OCI-LY1 (cell line): ENCODE measurements at regions not wholly inside any gene's neighbourhood (a gene's known extent, or its start where the extent isn't known, plus 50 kb on each side); places are given as distances from the start of the nearest gene placed in this dataset.

Experiments
- H2AFZ ChIP-seq: fragments of 200-600 bp; sonication (generic), shearing (Covaris generic); 2 replicates; pipeline ENCODE4 v1.6.0; 2014; ENCODE audit warnings: antibody characterized with exemption, mild to moderate bottlenecking, low read length
- H3F3A ChIP-seq: fragments of 200-600 bp; sonication (generic), shearing (Covaris generic); 2 replicates; pipeline ENCODE4 v1.6.0; 2014; ENCODE audit warnings: mild to moderate bottlenecking, antibody characterized with exemption, low read length, moderate library complexity; ENCODE audit not compliant: insufficient read depth
- H3K27ac ChIP-seq: fragments of 200-600 bp; sonication (generic); 2 replicates; pipeline ENCODE4 v1.5.1; 2014; ENCODE audit warnings: low read length, mixed run types, mild to moderate bottlenecking, low read depth; ENCODE audit not compliant: poor library complexity, severe bottlenecking
- H3K27me3 ChIP-seq: fragments of 200-600 bp; sonication (generic); 2 replicates; pipeline ENCODE4 v1.6.0; 2014; ENCODE audit warnings: antibody characterized with exemption, mild to moderate bottlenecking, low read length, moderate library complexity; ENCODE audit not compliant: insufficient read depth
- H3K36me3 ChIP-seq: fragments of 200-600 bp; sonication (generic); 2 replicates; pipeline ENCODE4 v1.6.1; 2014; ENCODE audit warnings: mild to moderate bottlenecking, antibody characterized with exemption, low read length, moderate library complexity, mixed read lengths; ENCODE audit not compliant: insufficient read depth
- H3K4me1 ChIP-seq: fragments of 200-600 bp; sonication (generic); 2 replicates; pipeline ENCODE4 v1.5.1; 2014; ENCODE audit warnings: mild to moderate bottlenecking, low read length, moderate library complexity; ENCODE audit not compliant: insufficient read depth, severe bottlenecking
- H3K4me2 ChIP-seq: fragments of 200-600 bp; sonication (generic), shearing (Covaris generic); 2 replicates; pipeline ENCODE4 v1.6.1; 2014; ENCODE audit warnings: low read length
- H3K4me3 ChIP-seq: fragments of 200-600 bp; sonication (generic); 2 replicates; pipeline ENCODE4 v1.5.1; 2014; ENCODE audit warnings: low read length, low read depth, mild to moderate bottlenecking, mixed read lengths; ENCODE audit not compliant: poor library complexity, severe bottlenecking
- H3K79me2 ChIP-seq: fragments of 200-600 bp; shearing (Covaris generic); 2 replicates; pipeline ENCODE4 v1.6.1; 2016; ENCODE audit warnings: mixed run types, low read length, mixed read lengths; ENCODE audit not compliant: insufficient read depth
- H3K9ac ChIP-seq: fragments of 200-600 bp; sonication (generic), shearing (Covaris generic); 2 replicates; pipeline ENCODE4 v1.6.1; 2014; ENCODE audit warnings: mild to moderate bottlenecking, low read length, mixed read lengths
- H3K9me2 ChIP-seq: fragments of 200-600 bp; sonication (generic), shearing (Covaris generic); 2 replicates; pipeline ENCODE4 v1.6.1; 2014; ENCODE audit warnings: low read depth, mild to moderate bottlenecking, low read length, mixed read lengths
- H3K9me3 ChIP-seq: fragments of 200-600 bp; shearing (Covaris generic); 2 replicates; pipeline ENCODE4 v1.6.1; 2014; ENCODE audit warnings: low read length, mixed read lengths
- H4K20me1 ChIP-seq: fragments of 200-600 bp; sonication (generic), shearing (Covaris generic); 2 replicates; pipeline ENCODE4 v1.6.0; 2016; ENCODE audit warnings: mild to moderate bottlenecking, low read length; ENCODE audit not compliant: insufficient read depth
- EZH2 ChIP-seq: fragments of 200-600 bp; sonication (generic), shearing (Covaris generic); IDR thresholded peaks from 2 replicates; pipeline ENCODE4 v1.8.0; 2017; ENCODE audit warnings: borderline replicate concordance, mixed run types, mild to moderate bottlenecking, antibody characterized with exemption, low read length, moderate library complexity, mixed read lengths
- TF ChIP-seq, protein P1 (sequence below): fragments of 200-600 bp; sonication (generic), shearing (Covaris generic); IDR thresholded peaks from 2 replicates; pipeline ENCODE4 v1.5.1; 2017; ENCODE audit warnings: mild to moderate bottlenecking, antibody characterized with exemption, low read length, moderate library complexity, mixed read lengths

DNA sequence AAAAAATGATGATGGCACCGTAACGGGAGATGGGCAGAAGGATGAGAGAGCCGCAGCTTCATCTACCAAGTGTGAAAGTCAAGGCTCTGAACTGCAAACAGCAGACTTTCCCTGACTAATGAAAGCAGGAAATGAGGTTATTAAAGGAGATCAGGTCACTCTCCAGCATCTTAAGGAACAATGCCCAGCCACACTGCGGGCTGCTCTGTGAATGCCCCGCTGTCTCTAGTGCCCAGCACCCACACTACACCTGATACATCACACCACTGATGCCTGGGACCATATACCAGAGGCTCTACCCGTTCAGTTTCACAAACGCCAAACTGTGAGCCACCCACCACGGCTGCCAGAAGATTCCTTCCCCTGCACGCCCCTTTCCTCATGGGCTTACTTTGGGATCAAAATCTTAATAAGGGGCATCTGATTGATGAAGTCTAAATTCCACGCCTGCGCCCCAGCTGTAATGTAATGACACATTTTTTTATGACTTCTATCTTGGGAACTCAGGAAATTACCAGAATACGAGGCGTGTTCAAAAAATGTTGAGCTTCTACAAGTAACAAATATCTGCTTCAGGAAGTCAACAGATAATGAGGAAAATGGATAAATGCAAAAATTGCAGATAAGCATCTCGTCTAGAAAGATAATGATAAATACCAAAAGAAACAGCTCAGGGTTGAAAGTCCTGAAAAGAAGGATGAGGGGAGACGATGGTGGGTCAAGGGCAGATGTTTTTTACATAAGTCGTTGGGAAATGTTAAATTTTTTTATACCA is 72.0 kb downstream of the MIS18A start:
- no peaks in the 10 kb centered on the region for H3K4me1 ChIP-seq
- no peaks in the 10 kb centered on the region for H3K36me3 ChIP-seq
- no peaks in the 10 kb centered on the region for H3K79me2 ChIP-seq
- TF ChIP-seq, protein P1, sequence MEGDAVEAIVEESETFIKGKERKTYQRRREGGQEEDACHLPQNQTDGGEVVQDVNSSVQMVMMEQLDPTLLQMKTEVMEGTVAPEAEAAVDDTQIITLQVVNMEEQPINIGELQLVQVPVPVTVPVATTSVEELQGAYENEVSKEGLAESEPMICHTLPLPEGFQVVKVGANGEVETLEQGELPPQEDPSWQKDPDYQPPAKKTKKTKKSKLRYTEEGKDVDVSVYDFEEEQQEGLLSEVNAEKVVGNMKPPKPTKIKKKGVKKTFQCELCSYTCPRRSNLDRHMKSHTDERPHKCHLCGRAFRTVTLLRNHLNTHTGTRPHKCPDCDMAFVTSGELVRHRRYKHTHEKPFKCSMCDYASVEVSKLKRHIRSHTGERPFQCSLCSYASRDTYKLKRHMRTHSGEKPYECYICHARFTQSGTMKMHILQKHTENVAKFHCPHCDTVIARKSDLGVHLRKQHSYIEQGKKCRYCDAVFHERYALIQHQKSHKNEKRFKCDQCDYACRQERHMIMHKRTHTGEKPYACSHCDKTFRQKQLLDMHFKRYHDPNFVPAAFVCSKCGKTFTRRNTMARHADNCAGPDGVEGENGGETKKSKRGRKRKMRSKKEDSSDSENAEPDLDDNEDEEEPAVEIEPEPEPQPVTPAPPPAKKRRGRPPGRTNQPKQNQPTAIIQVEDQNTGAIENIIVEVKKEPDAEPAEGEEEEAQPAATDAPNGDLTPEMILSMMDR, result no peak
- no peak for TF ChIP-seq EZH2
- no peaks in the 10 kb centered on the region for H3K27me3 ChIP-seq
- H3K4me2 ChIP-seq, result no peak overlapping the region
- no peaks in the 10 kb centered on the region for H3K9me2 ChIP-seq
- no peaks in the 10 kb centered on the region for H4K20me1 ChIP-seq
- H3K4me3 ChIP-seq, result no peak overlapping the region
- H3K9ac ChIP-seq, result no peak overlapping the region
- H3F3A ChIP-seq, result no peaks in the 10 kb centered on the region
- H2AFZ ChIP-seq, result no peak overlapping the region
- H3K9me3 ChIP-seq, result no peaks in the 10 kb centered on the region
- H3K27ac ChIP-seq, result no peak overlapping the region

DNA sequence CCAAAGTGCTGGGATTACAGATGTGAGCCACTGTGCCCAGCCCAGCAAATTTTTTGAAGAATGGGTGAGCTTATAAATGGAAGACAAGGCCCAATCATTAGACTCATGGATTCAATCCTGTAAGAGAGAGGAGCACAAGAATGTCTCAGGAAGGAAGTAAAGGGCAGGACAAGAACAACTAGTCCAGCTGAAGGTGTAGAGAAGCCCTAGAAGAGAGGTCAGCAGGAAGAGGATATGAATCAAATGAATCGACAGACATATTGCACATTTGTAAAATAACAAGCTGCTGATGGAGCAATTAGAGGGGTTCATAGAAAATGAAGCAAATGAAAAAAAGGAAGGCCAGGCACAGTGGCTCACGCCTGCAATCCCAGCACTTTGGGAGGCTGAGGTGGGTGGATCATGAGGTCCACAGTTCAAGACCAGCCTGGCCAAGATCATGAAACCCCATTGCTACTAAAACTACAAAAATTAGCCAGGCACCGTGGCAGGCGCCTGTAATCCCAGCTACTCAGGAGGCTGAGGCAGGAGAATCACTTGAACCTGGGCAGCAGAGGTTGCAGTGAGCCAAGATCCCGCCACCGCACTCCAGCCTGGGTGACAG is 74.9 kb downstream of the MIS18A start:
- H2AFZ ChIP-seq, result no peak overlapping the region
- H3K36me3 ChIP-seq, result no peaks in the 10 kb centered on the region
- no peak overlapping the region for H3K27ac ChIP-seq
- no peaks in the 10 kb centered on the region for H4K20me1 ChIP-seq
- no peak overlapping the region for H3K4me3 ChIP-seq
- H3F3A ChIP-seq, result no peaks in the 10 kb centered on the region
- no peak overlapping the region for H3K4me2 ChIP-seq
- TF ChIP-seq, protein P1, result no peak
- no peak for TF ChIP-seq EZH2
- no peaks in the 10 kb centered on the region for H3K9me3 ChIP-seq
- H3K79me2 ChIP-seq, result no peaks in the 10 kb centered on the region
- no peaks in the 10 kb centered on the region for H3K4me1 ChIP-seq
- H3K27me3 ChIP-seq, result no peaks in the 10 kb centered on the region
- no peak overlapping the region for H3K9ac ChIP-seq
- no peaks in the 10 kb centered on the region for H3K9me2 ChIP-seq

DNA sequence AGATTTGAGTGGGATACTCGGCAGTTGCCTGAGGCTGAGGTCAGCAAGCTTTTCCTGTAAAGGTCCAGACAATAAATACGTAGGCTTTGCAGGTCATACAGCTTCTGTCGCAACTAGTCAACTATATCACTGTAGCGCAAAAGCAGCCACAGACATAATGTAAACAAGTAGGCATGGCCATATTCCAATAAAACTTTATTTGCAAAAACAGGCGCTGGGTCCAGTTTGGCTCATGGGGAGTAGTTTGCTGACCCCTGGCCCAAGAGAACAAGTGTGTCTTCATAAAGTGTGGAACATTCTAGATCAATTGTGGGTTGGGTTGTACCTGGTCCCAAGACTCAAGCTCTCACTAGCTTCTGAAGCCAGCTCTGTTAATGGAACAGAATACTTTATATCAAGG is 78.8 kb downstream of the MIS18A start:
- H2AFZ ChIP-seq, result no peak overlapping the region
- no peaks in the 10 kb centered on the region for H3K36me3 ChIP-seq
- no peak overlapping the region for H3K27ac ChIP-seq
- no peaks in the 10 kb centered on the region for H3K9me2 ChIP-seq
- H3K9me3 ChIP-seq, result no peaks in the 10 kb centered on the region
- H4K20me1 ChIP-seq, result no peaks in the 10 kb centered on the region
- H3K9ac ChIP-seq, result no peak overlapping the region
- no peak for TF ChIP-seq EZH2
- TF ChIP-seq, protein P1, result no peak
- H3K79me2 ChIP-seq, result no peaks in the 10 kb centered on the region
- H3K4me3 ChIP-seq, result no peak overlapping the region
- H3K4me1 ChIP-seq, result no peaks in the 10 kb centered on the region
- no peak overlapping the region for H3K4me2 ChIP-seq
- no peaks in the 10 kb centered on the region for H3F3A ChIP-seq
- no peaks in the 10 kb centered on the region for H3K27me3 ChIP-seq
